ENCODE measurements at regions not wholly inside any gene's neighbourhood (a gene's known extent, or its start where the extent isn't known, plus 50 kb on each side); places are given as distances from the start of the nearest gene placed in this dataset.

GRCh38 chr10:111785921-111786320 is 397.6 kb downstream of the GPAM start (continued):
- no peak for TF ChIP-seq ATF3 (IDR thresholded peaks at IDR 0.05; ENCODE audit: borderline replicate concordance, extremely low read depth, low read depth, low read length)
- TF ChIP-seq NR2F1 (conservative IDR thresholded peaks at IDR 0.05): no peak

DNA sequence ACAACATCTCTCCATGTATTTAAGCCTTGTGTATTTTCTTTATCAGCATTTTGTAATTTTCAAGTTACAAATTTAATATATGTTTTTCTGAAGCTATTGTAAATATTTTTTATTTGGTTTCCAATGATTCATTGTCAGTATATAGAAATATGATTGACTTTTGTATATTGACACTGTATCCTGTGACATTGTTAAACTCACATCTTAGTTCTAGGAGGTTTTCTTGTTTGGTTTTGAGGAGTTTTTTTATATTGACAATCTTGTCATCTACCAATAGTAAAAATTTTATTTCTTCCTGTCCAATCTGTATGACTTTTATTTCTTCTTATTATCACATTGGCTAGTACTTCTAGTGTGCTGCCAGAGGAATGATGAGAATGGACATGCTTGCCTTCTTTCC is 393.7 kb downstream of the GPAM start:
- H3K9me3 ChIP-seq (replicated peaks; ENCODE audit: control insufficient read depth, insufficient read depth, low read length): no peaks in the 10 kb centered on the region
- no peak overlapping the region for H3K27ac ChIP-seq (ENCODE audit: control insufficient read depth, insufficient read depth)
- H2AFZ ChIP-seq (ENCODE audit: control insufficient read depth, low read depth, low read length): no peak overlapping the region
- ChIA-PET CTCF (no interaction called here), RAD21 (ENCODE audit: unreplicated experiment) (no interaction called here), POLR2A (no interaction called here), SMC1A (ENCODE audit: uncharacterized antibody, unreplicated experiment) (no interaction called here)
- H3K27me3 ChIP-seq (replicated peaks in 1 of 2; ENCODE audit: control insufficient read depth in 2 of 2, insufficient read depth in 2 of 2, low read length in 1 of 2): no peaks in the 10 kb centered on the region
- no peaks in the 10 kb centered on the region for H3K79me2 ChIP-seq (ENCODE audit: control insufficient read depth, insufficient read depth, low read length)
- H3K9ac ChIP-seq (ENCODE audit: control insufficient read depth, insufficient read depth, low read length): no peak overlapping the region
- no TSS peak for BruUV-seq (replicated peaks)
- no peaks in the 10 kb centered on the region for H3K4me1 ChIP-seq (ENCODE audit: control insufficient read depth, insufficient read depth, low read length)
- TF ChIP-seq LARP7 (IDR thresholded peaks at IDR 0.05) (no peak), POLR2AphosphoS5 (IDR thresholded peaks at IDR 0.05; ENCODE audit: low read length) (no peak), JUNB (IDR thresholded peaks at IDR 0.05) (no peak), MYC (IDR thresholded peaks at IDR 0.05; ENCODE audit: insufficient read depth, insufficient read length, insufficient replicate concordance, low read length, severe bottlenecking) (no peak), SMAD5 (IDR thresholded peaks at IDR 0.05; ENCODE audit: low read depth) (no peak), CREM (IDR thresholded peaks at IDR 0.05; ENCODE audit: low read depth) (no peak), EED (IDR thresholded peaks at IDR 0.05; ENCODE audit: low read depth) (no peak)
- no peak overlapping the region for H3K4me2 ChIP-seq (ENCODE audit: control insufficient read depth, insufficient read depth)
- ATAC-seq (no peak), DNase-seq (ENCODE audit: low read depth, low spot score) (no peak), FAIRE-seq (no peak)
- no peaks in the 10 kb centered on the region for H3K36me3 ChIP-seq (ENCODE audit: control insufficient read depth in 2 of 2, insufficient read depth in 2 of 2, low read length in 1 of 2)
- in situ Hi-C loops (cut with MboI): no loop called here
- H3K4me3 ChIP-seq: no peak overlapping the region
- H4K20me1 ChIP-seq (ENCODE audit: control insufficient read depth, insufficient read depth): no peaks in the 10 kb centered on the region
- intact Hi-C loops (cut with micrococcal nuclease; ENCODE audit: unreplicated experiment): no loop called here

DNA sequence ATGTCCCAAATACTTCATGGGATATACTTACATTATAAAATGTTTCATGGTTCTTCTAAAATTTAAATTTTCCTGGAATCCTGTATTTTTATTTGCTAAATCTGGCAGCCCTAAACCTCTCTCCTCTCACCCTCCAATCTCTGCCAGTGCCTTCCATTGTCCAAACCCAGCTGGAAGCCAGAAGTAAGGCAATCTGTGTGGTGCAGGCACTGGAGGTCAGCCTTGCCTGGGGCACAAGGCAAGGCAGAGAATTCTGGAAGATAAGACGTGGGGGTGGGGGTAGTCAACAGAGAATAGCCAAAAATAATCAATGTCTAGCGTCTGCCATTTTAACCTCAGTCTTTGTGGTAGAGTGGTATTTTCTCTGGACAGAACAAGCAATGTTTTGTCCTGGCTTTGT is 381.7 kb downstream of the GPAM start:
- no peaks in the 10 kb centered on the region for H3K27me3 ChIP-seq (replicated peaks in 1 of 2; ENCODE audit: control insufficient read depth in 2 of 2, insufficient read depth in 2 of 2, low read length in 1 of 2)
- H4K20me1 ChIP-seq (ENCODE audit: control insufficient read depth, insufficient read depth): no peaks in the 10 kb centered on the region
- DNase-seq (ENCODE audit: low read depth, low spot score) (no peak), FAIRE-seq (no peak), ATAC-seq (no peak)
- intact Hi-C loops (cut with micrococcal nuclease; ENCODE audit: unreplicated experiment): no loop called here
- no TSS peak for BruUV-seq (replicated peaks)
- no peaks in the 10 kb centered on the region for H3K36me3 ChIP-seq (ENCODE audit: control insufficient read depth in 2 of 2, insufficient read depth in 2 of 2, low read length in 1 of 2)
- H3K4me1 ChIP-seq (ENCODE audit: control insufficient read depth, insufficient read depth, low read length): no peaks in the 10 kb centered on the region
- no peak overlapping the region for H3K4me2 ChIP-seq (ENCODE audit: control insufficient read depth, insufficient read depth)
- in situ Hi-C loops (cut with MboI): no loop called here
- H3K4me3 ChIP-seq: no peak overlapping the region
- POLR2A ChIA-PET: no interaction called here
- CTCF ChIA-PET: no interaction called here
- H3K9me3 ChIP-seq (replicated peaks; ENCODE audit: control insufficient read depth, insufficient read depth, low read length): no peaks in the 10 kb centered on the region
- no peak overlapping the region for H3K9ac ChIP-seq (ENCODE audit: control insufficient read depth, insufficient read depth, low read length)
- no peak overlapping the region for H3K27ac ChIP-seq (ENCODE audit: control insufficient read depth, insufficient read depth)
- WGBS (ENCODE audit: insufficient coverage, insufficient replicate concordance, low lambda C conversion rate, missing lambda C conversion rate): 25% methylated on average over 2 of the region's 2 CpGs
- no peak overlapping the region for H2AFZ ChIP-seq (ENCODE audit: control insufficient read depth, low read depth, low read length)
- SMC1A ChIA-PET (ENCODE audit: uncharacterized antibody, unreplicated experiment): no interaction called here
- RAD21 ChIA-PET (ENCODE audit: unreplicated experiment): no interaction called here
- no peaks in the 10 kb centered on the region for H3K79me2 ChIP-seq (ENCODE audit: control insufficient read depth, insufficient read depth, low read length)
- no peak for TF ChIP-seq BCL11A (IDR thresholded peaks at IDR 0.05; ENCODE audit: low read depth, low read length)
- no peak for TF ChIP-seq ZNF274 (IDR thresholded peaks at IDR 0.05; ENCODE audit: insufficient read depth, insufficient read length)
- TF ChIP-seq E4F1 (IDR thresholded peaks at IDR 0.05; ENCODE audit: borderline replicate concordance, partially characterized antibody): no peak
- no peak for TF ChIP-seq MYC (IDR thresholded peaks at IDR 0.05; ENCODE audit: insufficient read depth, insufficient read length, insufficient replicate concordance, low read length, severe bottlenecking)
- TF ChIP-seq NR2C2 (IDR thresholded peaks at IDR 0.05; ENCODE audit: borderline replicate concordance, control insufficient read depth, insufficient read length, low read depth): no peak
